ENCODE measurements at regions not wholly inside any gene's neighbourhood (a gene's known extent, or its start where the extent isn't known, plus 50 kb on each side); places are given as distances from the start of the nearest gene placed in this dataset.

DNA sequence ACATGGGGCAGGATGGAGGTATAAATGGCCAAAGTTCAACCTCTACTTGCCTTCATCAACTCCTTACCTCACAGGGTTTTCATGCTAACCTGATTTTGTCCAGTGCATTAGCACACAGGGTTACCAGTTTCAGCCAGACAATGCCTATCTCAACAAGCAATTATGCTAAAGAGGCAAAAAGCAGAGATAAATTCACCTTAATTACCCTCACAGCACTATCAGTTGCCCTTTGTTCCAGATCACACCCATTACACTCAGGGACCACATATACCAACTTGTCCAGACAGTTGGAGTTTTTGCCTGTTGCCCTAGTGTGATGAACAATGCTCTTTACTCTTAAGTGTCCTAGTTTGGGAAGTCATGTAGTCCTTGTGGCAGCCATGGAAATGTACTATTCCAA is 174.5 kb upstream of the MOCS1 start:
- Histone ChIP-seq H3K4me1 (no peaks in the 10 kb centered on the region), H3K9me3 (peaks cover 0 to 10% of the 10 kb centered on the region in 2 donors), H3K27ac (no peak overlapping the region), H3K27me3 (no peaks in the 10 kb centered on the region), H3K36me3 (no peaks in the 10 kb centered on the region), H3K4me3 (no peak overlapping the region)
- TF ChIP-seq, protein P1, sequence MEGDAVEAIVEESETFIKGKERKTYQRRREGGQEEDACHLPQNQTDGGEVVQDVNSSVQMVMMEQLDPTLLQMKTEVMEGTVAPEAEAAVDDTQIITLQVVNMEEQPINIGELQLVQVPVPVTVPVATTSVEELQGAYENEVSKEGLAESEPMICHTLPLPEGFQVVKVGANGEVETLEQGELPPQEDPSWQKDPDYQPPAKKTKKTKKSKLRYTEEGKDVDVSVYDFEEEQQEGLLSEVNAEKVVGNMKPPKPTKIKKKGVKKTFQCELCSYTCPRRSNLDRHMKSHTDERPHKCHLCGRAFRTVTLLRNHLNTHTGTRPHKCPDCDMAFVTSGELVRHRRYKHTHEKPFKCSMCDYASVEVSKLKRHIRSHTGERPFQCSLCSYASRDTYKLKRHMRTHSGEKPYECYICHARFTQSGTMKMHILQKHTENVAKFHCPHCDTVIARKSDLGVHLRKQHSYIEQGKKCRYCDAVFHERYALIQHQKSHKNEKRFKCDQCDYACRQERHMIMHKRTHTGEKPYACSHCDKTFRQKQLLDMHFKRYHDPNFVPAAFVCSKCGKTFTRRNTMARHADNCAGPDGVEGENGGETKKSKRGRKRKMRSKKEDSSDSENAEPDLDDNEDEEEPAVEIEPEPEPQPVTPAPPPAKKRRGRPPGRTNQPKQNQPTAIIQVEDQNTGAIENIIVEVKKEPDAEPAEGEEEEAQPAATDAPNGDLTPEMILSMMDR (IDR thresholded peaks at IDR 0.05), result no peak
- no peak for DNase-seq (ENCODE audit: low spot score)

DNA sequence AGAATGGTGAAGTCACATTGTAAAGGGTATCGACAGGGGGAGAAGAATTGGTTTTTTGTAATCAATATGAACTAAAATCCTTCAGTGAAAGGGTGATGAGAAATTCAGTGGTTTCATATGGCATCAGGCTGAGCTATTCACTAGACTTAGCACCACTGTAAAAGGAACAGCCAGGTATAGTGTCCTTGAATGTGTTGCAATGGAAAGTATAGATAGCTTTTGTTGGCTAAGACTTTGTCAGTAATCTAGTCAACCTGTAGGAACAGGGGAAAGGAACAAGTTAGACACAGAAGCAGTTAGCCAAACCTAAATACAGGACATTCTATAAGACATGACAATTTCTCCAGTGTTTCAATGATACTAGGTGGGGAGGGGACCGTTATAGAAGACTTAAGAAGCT is 172.6 kb upstream of the MOCS1 start:
- Histone ChIP-seq H3K4me3 (no peak overlapping the region), H3K9me3 (peaks cover 0 to 10% of the 10 kb centered on the region in 2 donors), H3K4me1 (no peaks in the 10 kb centered on the region), H3K36me3 (no peaks in the 10 kb centered on the region), H3K27me3 (no peaks in the 10 kb centered on the region), H3K27ac (no peak overlapping the region)
- no peak for DNase-seq (ENCODE audit: low spot score)
- TF ChIP-seq, protein P1 (IDR thresholded peaks at IDR 0.05), result no peak

DNA sequence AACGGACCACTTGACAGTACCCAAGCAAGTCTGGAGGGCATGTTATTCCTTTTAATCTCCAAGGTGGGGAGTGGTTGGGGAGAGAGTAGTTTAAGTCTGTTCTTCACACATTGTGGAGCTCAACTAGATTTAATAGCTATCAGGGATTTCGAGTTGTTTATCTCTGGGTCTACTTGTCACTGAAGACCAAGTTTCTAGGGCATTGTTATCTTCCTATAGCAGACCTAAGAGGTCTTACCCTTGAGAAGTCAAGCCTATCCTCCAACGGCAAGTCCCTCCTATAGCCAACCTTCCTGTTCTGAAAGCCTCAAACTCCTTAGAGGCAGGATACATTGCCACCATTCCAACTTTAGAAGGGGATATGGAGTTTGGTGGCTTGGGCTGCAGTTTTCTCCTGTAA is 164.5 kb upstream of the MOCS1 start:
- H3K4me1 ChIP-seq, result no peaks in the 10 kb centered on the region
- no peak for DNase-seq (ENCODE audit: low spot score)
- H3K27me3 ChIP-seq, result no peaks in the 10 kb centered on the region
- H3K27ac ChIP-seq, result no peak overlapping the region
- TF ChIP-seq, protein P1 (IDR thresholded peaks at IDR 0.05), result no peak
- no peaks in the 10 kb centered on the region for H3K36me3 ChIP-seq
- no peak overlapping the region for H3K4me3 ChIP-seq
- no peaks in the 10 kb centered on the region for H3K9me3 ChIP-seq

DNA sequence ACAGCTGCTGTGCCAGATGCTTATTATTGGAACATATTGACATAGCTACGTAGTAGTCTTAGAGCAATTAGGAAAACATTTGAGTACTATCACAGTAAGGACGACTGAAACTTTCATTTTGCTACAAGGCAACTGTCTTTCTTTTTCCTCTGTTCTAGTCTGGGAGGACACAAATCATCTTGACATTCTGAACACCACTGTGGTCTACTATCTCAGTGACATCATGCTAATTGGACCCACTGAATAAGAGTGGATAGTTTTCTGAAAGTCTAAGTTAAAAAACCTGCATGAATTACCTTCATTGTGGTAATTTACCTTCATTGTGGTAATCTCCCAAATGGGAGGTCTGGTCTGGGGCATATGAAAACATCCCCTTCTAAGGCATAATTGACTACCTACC is 163.3 kb upstream of the MOCS1 start:
- TF ChIP-seq, protein P1 (IDR thresholded peaks at IDR 0.05), result no peak
- Histone ChIP-seq H3K4me1 (no peaks in the 10 kb centered on the region), H3K27ac (no peak overlapping the region), H3K9me3 (no peaks in the 10 kb centered on the region), H3K4me3 (no peak overlapping the region), H3K27me3 (no peaks in the 10 kb centered on the region), H3K36me3 (no peaks in the 10 kb centered on the region)
- no peak for DNase-seq (ENCODE audit: low spot score)

DNA sequence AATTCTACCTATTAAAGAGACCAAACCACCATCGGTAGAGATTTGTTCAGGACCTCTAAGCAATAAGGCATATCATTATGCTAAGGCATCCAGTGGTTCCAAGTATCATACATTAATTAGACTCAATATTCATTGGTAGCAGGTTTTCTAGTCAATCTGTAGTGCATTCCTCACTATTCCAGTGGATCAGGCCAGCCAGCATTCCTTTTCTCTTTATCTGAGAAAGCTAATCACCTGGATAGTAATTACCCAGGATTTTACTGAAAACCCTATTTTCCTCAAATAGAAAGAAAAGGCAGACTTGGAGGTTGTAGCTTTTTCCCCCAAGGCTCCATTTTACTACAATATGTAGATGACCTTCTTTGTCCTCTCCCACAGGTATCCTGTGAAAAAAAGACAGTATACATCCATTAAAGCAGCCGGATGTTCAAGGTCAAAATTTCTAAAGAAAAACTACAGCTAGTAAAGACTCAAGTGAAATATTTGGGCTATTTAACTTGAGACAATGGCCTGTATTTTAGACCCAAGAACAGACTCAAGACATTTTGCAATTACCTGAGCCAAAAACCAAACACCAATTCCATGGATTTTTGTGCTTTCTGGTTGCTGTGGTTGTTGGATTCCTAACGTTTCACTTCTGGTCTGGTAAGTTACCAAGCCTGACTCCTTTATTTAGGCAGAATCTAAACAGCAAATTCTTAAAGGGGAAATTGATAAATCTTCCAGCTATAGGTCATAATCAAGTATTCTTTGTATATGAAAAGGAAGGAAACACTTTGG is 149.1 kb upstream of the MOCS1 start:
- Histone ChIP-seq H3K4me1 (no peaks in the 10 kb centered on the region), H3K27me3 (no peaks in the 10 kb centered on the region), H3K27ac (no peak overlapping the region), H3K36me3 (no peaks in the 10 kb centered on the region), H3K9me3 (no peaks in the 10 kb centered on the region), H3K4me3 (no peak overlapping the region)
- DNase-seq (ENCODE audit: low spot score), result no peak
- TF ChIP-seq, protein P1 (IDR thresholded peaks at IDR 0.05), result no peak

All from right atrium auricular region (tissue), 2 donors.